ENCODE measurements at regions not wholly inside any gene's neighbourhood (a gene's known extent, or its start where the extent isn't known, plus 50 kb on each side); places are given as distances from the start of the nearest gene placed in this dataset.
"Not testable (repeated sequence)": the region's sequence is repeated elsewhere in the genome, so short reads cannot be mapped to it uniquely, and the experiment has no call there.

- TF ChIP-seq CTCF (tag by site-specific recombination; IDR thresholded peaks at IDR 0.05); ELK4 (IDR thresholded peaks at IDR 0.05; ENCODE audit: borderline replicate concordance, low read depth, low read length); ZNF311 (tag by site-specific recombination; IDR thresholded peaks at IDR 0.05; ENCODE audit: borderline replicate concordance); ZNF324 (tag by site-specific recombination; IDR thresholded peaks at IDR 0.05); ZBTB49 (tag by site-specific recombination; IDR thresholded peaks at IDR 0.05; ENCODE audit: low read depth); KLF1 (tag by site-specific recombination; IDR thresholded peaks at IDR 0.05); ZNF274 (IDR thresholded peaks at IDR 0.05; ENCODE audit: low read length); ZNF274 (tag by site-specific recombination; IDR thresholded peaks at IDR 0.05; ENCODE audit: borderline replicate concordance); ZNF785 (tag by site-specific recombination; IDR thresholded peaks at IDR 0.05); YY1 (tag by site-specific recombination; IDR thresholded peaks at IDR 0.05); ZNF626 (tag by site-specific recombination; IDR thresholded peaks at IDR 0.05); ZNF140 (tag by site-specific recombination; IDR thresholded peaks at IDR 0.05); ZSCAN18 (tag by site-specific recombination; IDR thresholded peaks at IDR 0.05): not testable (repeated sequence)
These were observed 286.7 kb upstream of the TEKT4 start for GRCh38 chr2:94584569-94584968.

Data from HEK293 (cell line).